ENCODE measurements at regions not wholly inside any gene's neighbourhood (a gene's known extent, or its start where the extent isn't known, plus 50 kb on each side); places are given as distances from the start of the nearest gene placed in this dataset.

GRCh38 chr16:85525420-85526184 is 87.5 kb upstream of the GSE1 start:
- Histone ChIP-seq H3K36me3 (ENCODE audit: control insufficient read depth, insufficient read depth, low read length) (peaks cover 4% of the 10 kb centered on the region), H3K27me3 (ENCODE audit: control insufficient read depth, insufficient read depth, low read length) (no peaks in the 10 kb centered on the region), H3K4me1 (ENCODE audit: control insufficient read depth, insufficient read depth, low read length) (peaks cover 71% of the 10 kb centered on the region), H3K27ac (ENCODE audit: low read depth, low read length) (no peak overlapping the region), H3K9me3 (ENCODE audit: control insufficient read depth, insufficient read depth, low read length) (no peaks in the 10 kb centered on the region), H3K4me3 (ENCODE audit: low read depth, low read length) (no peak overlapping the region)
- WGBS (ENCODE audit: insufficient coverage), result 89% methylated on average over 8 of the region's 12 CpGs
- DNase-seq (ENCODE audit: low read depth in 4 of 6, low spot score in 6 of 6), result no peak

GRCh38 chr16:85526185-85526974 is 86.7 kb upstream of the GSE1 start:
- Histone ChIP-seq H3K9me3 (ENCODE audit: control insufficient read depth, insufficient read depth, low read length) (no peaks in the 10 kb centered on the region), H3K27ac (ENCODE audit: low read depth, low read length) (no peak overlapping the region), H3K4me1 (ENCODE audit: control insufficient read depth, insufficient read depth, low read length) (peaks cover 70% of the 10 kb centered on the region), H3K36me3 (ENCODE audit: control insufficient read depth, insufficient read depth, low read length) (peaks cover 4% of the 10 kb centered on the region), H3K27me3 (ENCODE audit: control insufficient read depth, insufficient read depth, low read length) (no peaks in the 10 kb centered on the region), H3K4me3 (ENCODE audit: low read depth, low read length) (no peak overlapping the region)
- WGBS (ENCODE audit: insufficient coverage), result 91% methylated on average over 14 of the region's 20 CpGs
- DNase-seq (ENCODE audit: low read depth in 4 of 6, low spot score in 6 of 6), result peak in 1 of 6 donors; percentile 51

GRCh38 chr16:85527042-85527766 is 85.9 kb upstream of the GSE1 start:
- Histone ChIP-seq H3K4me1 (ENCODE audit: control insufficient read depth, insufficient read depth, low read length) (peaks cover 65% of the 10 kb centered on the region), H3K27me3 (ENCODE audit: control insufficient read depth, insufficient read depth, low read length) (no peaks in the 10 kb centered on the region), H3K9me3 (ENCODE audit: control insufficient read depth, insufficient read depth, low read length) (no peaks in the 10 kb centered on the region), H3K36me3 (ENCODE audit: control insufficient read depth, insufficient read depth, low read length) (peaks cover 4% of the 10 kb centered on the region), H3K27ac (ENCODE audit: low read depth, low read length) (no peak overlapping the region), H3K4me3 (ENCODE audit: low read depth, low read length) (no peak overlapping the region)
- 71% methylated on average over 41 of the region's 41 CpGs for whole genome bisulfite sequencing (ENCODE audit: insufficient coverage)
- DNase-seq (ENCODE audit: low read depth in 4 of 6, low spot score in 6 of 6), result no peak

GRCh38 chr16:85527767-85528297 is 85.3 kb upstream of the GSE1 start:
- H3K4me1 ChIP-seq (ENCODE audit: control insufficient read depth, insufficient read depth, low read length), result peaks cover 62% of the 10 kb centered on the region
- WGBS (ENCODE audit: insufficient coverage), result 91% methylated on average over 11 of the region's 11 CpGs
- H3K36me3 ChIP-seq (ENCODE audit: control insufficient read depth, insufficient read depth, low read length), result peaks cover 4% of the 10 kb centered on the region
- H3K27ac ChIP-seq (ENCODE audit: low read depth, low read length), result no peak overlapping the region
- H3K4me3 ChIP-seq (ENCODE audit: low read depth, low read length), result no peak overlapping the region
- no peak for DNase-seq (ENCODE audit: low read depth in 4 of 6, low spot score in 6 of 6)
- H3K9me3 ChIP-seq (ENCODE audit: control insufficient read depth, insufficient read depth, low read length), result no peaks in the 10 kb centered on the region
- no peaks in the 10 kb centered on the region for H3K27me3 ChIP-seq (ENCODE audit: control insufficient read depth, insufficient read depth, low read length)

- Histone ChIP-seq H3K4me3 (ENCODE audit: low read depth, low read length) (no peak overlapping the region), H3K27ac (ENCODE audit: low read depth, low read length) (no peak overlapping the region), H3K4me1 (ENCODE audit: control insufficient read depth, insufficient read depth, low read length) (peaks cover 53% of the 10 kb centered on the region), H3K27me3 (ENCODE audit: control insufficient read depth, insufficient read depth, low read length) (no peaks in the 10 kb centered on the region), H3K36me3 (ENCODE audit: control insufficient read depth, insufficient read depth, low read length) (peaks cover 4% of the 10 kb centered on the region), H3K9me3 (ENCODE audit: control insufficient read depth, insufficient read depth, low read length) (no peaks in the 10 kb centered on the region)
- DNase-seq (ENCODE audit: low read depth in 4 of 6, low spot score in 6 of 6), result no peak
- WGBS (ENCODE audit: insufficient coverage), result 90% methylated on average over 18 of the region's 21 CpGs
Measured at GRCh38 chr16:85528528-85529387, 84.4 kb upstream of the GSE1 start.

GRCh38 chr16:85529489-85530369 is 83.4 kb upstream of the GSE1 start:
- H3K27ac ChIP-seq (ENCODE audit: low read depth, low read length), result no peak overlapping the region
- H3K4me1 ChIP-seq (ENCODE audit: control insufficient read depth, insufficient read depth, low read length), result peaks cover 48% of the 10 kb centered on the region
- peaks cover 4% of the 10 kb centered on the region for H3K36me3 ChIP-seq (ENCODE audit: control insufficient read depth, insufficient read depth, low read length)
- no peak for DNase-seq (ENCODE audit: low read depth in 4 of 6, low spot score in 6 of 6)
- H3K27me3 ChIP-seq (ENCODE audit: control insufficient read depth, insufficient read depth, low read length), result no peaks in the 10 kb centered on the region
- H3K9me3 ChIP-seq (ENCODE audit: control insufficient read depth, insufficient read depth, low read length), result no peaks in the 10 kb centered on the region
- WGBS (ENCODE audit: insufficient coverage), result 92% methylated on average over 16 of the region's 20 CpGs
- no peak overlapping the region for H3K4me3 ChIP-seq (ENCODE audit: low read depth, low read length)

GRCh38 chr16:85530370-85530739 is 82.8 kb upstream of the GSE1 start:
- no peaks in the 10 kb centered on the region for H3K9me3 ChIP-seq (ENCODE audit: control insufficient read depth, insufficient read depth, low read length)
- 84% methylated on average over 10 of the region's 10 CpGs for WGBS (ENCODE audit: insufficient coverage)
- H3K4me1 ChIP-seq (ENCODE audit: control insufficient read depth, insufficient read depth, low read length), result peaks cover 48% of the 10 kb centered on the region
- no peak for DNase-seq (ENCODE audit: low read depth in 4 of 6, low spot score in 6 of 6)
- peaks cover 2% of the 10 kb centered on the region for H3K27me3 ChIP-seq (ENCODE audit: control insufficient read depth, insufficient read depth, low read length)
- H3K27ac ChIP-seq (ENCODE audit: low read depth, low read length), result no peak overlapping the region
- H3K36me3 ChIP-seq (ENCODE audit: control insufficient read depth, insufficient read depth, low read length), result peaks cover 7% of the 10 kb centered on the region
- H3K4me3 ChIP-seq (ENCODE audit: low read depth, low read length), result no peak overlapping the region

- Histone ChIP-seq H3K36me3 (ENCODE audit: control insufficient read depth, insufficient read depth, low read length) (peaks cover 3% of the 10 kb centered on the region), H3K4me3 (ENCODE audit: low read depth, low read length) (no peak overlapping the region), H3K9me3 (ENCODE audit: control insufficient read depth, insufficient read depth, low read length) (no peaks in the 10 kb centered on the region), H3K4me1 (ENCODE audit: control insufficient read depth, insufficient read depth, low read length) (peaks cover 50% of the 10 kb centered on the region), H3K27me3 (ENCODE audit: control insufficient read depth, insufficient read depth, low read length) (peaks cover 2% of the 10 kb centered on the region), H3K27ac (ENCODE audit: low read depth, low read length) (peak overlapping the region; percentile 10)
- 56% methylated on average over 4 of the region's 10 CpGs for WGBS (ENCODE audit: insufficient coverage)
- no peak for DNase-seq (ENCODE audit: low read depth in 4 of 6, low spot score in 6 of 6)
Measured at GRCh38 chr16:85531516-85531915, 81.6 kb upstream of the GSE1 start.

Data from spinal cord (tissue), 9 donors.